Psoas muscle (tissue), 7 donors: ENCODE measurements at regions not wholly inside any gene's neighbourhood (a gene's known extent, or its start where the extent isn't known, plus 50 kb on each side); places are given as distances from the start of the nearest gene placed in this dataset.

Experiments used
- ATAC-seq, 4 donors: fragments of 200-7000 bp; cut with Tn5 transposase; one replicate each; pipeline ENCODE4 v1.9.1; 2020; ENCODE audit warnings: moderate library complexity in 3 of 4, mild to moderate bottlenecking in 2 of 4
- DNase-seq, 2 donors: peaks; one replicate each; pipeline ENCODE4 v3.0.0-alpha.2; 2020
- H3K27ac ChIP-seq: fragments of 200-600 bp; one replicate; pipeline ENCODE4 v1.8.0; 2022
- H3K27me3 ChIP-seq, 3 donors: fragments of 200-600 bp in 1 of 3; one replicate each; pipeline versions ENCODE4 v1.6.1 to v1.8.0; 2013 to 2022; ENCODE audit warnings: low read length in 2 of 3, mild to moderate bottlenecking in 2 of 3, moderate library complexity in 1 of 3; ENCODE audit not compliant: insufficient read depth in 3 of 3
- H3K36me3 ChIP-seq, 2 donors: fragments of 200-600 bp in 1 of 2; one replicate each; pipeline versions ENCODE4 v1.6.1 to v1.8.0; 2013 to 2022; ENCODE audit warnings: low read depth in 1 of 2, mild to moderate bottlenecking in 1 of 2, moderate library complexity in 1 of 2; ENCODE audit not compliant: insufficient read depth in 1 of 2
- H3K4me1 ChIP-seq: fragments of 200-600 bp; one replicate; pipeline ENCODE4 v1.8.0; 2022
- H3K4me3 ChIP-seq: fragments of 200-600 bp; one replicate; pipeline ENCODE4 v1.8.0; 2022; ENCODE audit warnings: mild to moderate bottlenecking
- H3K9me3 ChIP-seq: fragments of 200-600 bp; one replicate; pipeline ENCODE4 v1.8.0; 2022
- WGBS, 3 donors: extraction: QIAGEN DNeasy Blood & Tissue Kit; methylation state at CpG; one replicate each; pipeline versions ENCODE4 v1.1.6 to v1.1.7; 2013; 5-methylcytosine and 5-hydroxymethylcytosine counted together
- intact Hi-C, 2 donors: fragments of 100-400 bp; cut with DNase I; formaldehyde crosslinking; loops; one replicate each; pipeline versions ENCODE4 v1.11.0 to v1.14.2; 2022
- TF ChIP-seq, protein P1 (sequence below): fragments of 200-600 bp; IDR thresholded peaks from one replicate; pipeline ENCODE4 v1.8.0; 2022; ENCODE audit warnings: antibody characterized with exemption
- donor health status: healthy with polysubstance abuse.
- donor health status: DM: no; HTN: no; CAD: no; lungs with moderate emphysema.
- donor health status: Bipolar disorder and iron deficiency.
- donor health status: healthy.
- donor health status: DM: yes; HTN: yes; CAD: no.
- donor health status: DM: no; HTN: no; CAD: no.
- donor health status: DM: yes; HTN: yes; CAD: no.

DNA sequence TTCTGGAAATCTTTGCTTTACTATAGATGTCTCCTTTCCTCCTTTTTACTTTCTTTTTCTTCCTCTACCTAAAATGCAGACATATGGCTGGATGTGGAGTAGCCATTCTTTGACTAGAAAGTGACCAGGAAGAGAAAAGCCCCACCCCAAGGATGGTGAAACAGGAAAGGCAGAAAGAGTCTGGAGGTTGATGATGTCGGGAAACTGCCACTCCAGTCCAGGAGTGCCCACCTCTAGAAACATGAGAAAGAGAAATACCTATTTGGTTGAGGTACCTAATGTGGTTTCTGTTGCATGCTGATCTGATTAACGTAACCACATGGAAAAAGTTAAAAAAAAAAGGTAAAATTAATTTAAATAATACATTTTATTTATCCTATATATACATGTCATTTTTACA is 55.2 kb upstream of the SSR3 start:
- TF ChIP-seq, protein P1, sequence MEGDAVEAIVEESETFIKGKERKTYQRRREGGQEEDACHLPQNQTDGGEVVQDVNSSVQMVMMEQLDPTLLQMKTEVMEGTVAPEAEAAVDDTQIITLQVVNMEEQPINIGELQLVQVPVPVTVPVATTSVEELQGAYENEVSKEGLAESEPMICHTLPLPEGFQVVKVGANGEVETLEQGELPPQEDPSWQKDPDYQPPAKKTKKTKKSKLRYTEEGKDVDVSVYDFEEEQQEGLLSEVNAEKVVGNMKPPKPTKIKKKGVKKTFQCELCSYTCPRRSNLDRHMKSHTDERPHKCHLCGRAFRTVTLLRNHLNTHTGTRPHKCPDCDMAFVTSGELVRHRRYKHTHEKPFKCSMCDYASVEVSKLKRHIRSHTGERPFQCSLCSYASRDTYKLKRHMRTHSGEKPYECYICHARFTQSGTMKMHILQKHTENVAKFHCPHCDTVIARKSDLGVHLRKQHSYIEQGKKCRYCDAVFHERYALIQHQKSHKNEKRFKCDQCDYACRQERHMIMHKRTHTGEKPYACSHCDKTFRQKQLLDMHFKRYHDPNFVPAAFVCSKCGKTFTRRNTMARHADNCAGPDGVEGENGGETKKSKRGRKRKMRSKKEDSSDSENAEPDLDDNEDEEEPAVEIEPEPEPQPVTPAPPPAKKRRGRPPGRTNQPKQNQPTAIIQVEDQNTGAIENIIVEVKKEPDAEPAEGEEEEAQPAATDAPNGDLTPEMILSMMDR = no peak
- ATAC-seq (no peak), DNase-seq (no peak)
- Histone ChIP-seq H3K4me1 (peaks cover 10% of the 10 kb centered on the region), H3K4me3 (no peak overlapping the region), H3K36me3 (no peaks in the 10 kb centered on the region), H3K27me3 (no peaks in the 10 kb centered on the region), H3K9me3 (no peaks in the 10 kb centered on the region), H3K27ac (no peak overlapping the region)
- WGBS, 3 donors = 64 to 94% (median 85%) methylated on average over 2 of the region's 2 CpGs
- intact Hi-C loops = no loop called here

GRCh38 chr3:156609546-156609945 is 54.6 kb upstream of the SSR3 start:
- Histone ChIP-seq H3K9me3 (no peaks in the 10 kb centered on the region), H3K36me3 (no peaks in the 10 kb centered on the region), H3K27ac (no peak overlapping the region), H3K4me3 (no peak overlapping the region), H3K27me3 (no peaks in the 10 kb centered on the region), H3K4me1 (peaks cover 10% of the 10 kb centered on the region)
- DNase-seq (no peak), ATAC-seq (no peak)
- TF ChIP-seq, protein P1 = no peak
- intact Hi-C loops = no loop called here

- H3K4me3 ChIP-seq = no peak overlapping the region
- intact Hi-C loops = no loop called here
- H3K27me3 ChIP-seq = no peaks in the 10 kb centered on the region
- TF ChIP-seq, protein P1 = no peak
- H3K36me3 ChIP-seq = no peaks in the 10 kb centered on the region
- H3K4me1 ChIP-seq = peaks cover 10% of the 10 kb centered on the region
- 88 to 89% (median 89%) methylated on average over 9 of the region's 9 CpGs for WGBS, 3 donors
- ATAC-seq (no peak), DNase-seq (no peak)
- no peak overlapping the region for H3K27ac ChIP-seq
- H3K9me3 ChIP-seq = no peaks in the 10 kb centered on the region
Measured at GRCh38 chr3:156608601-156609514, 53.9 kb upstream of the SSR3 start.

GRCh38 chr3:156606729-156607128 is 51.8 kb upstream of the SSR3 start:
- H3K4me1 ChIP-seq = peaks cover 10% of the 10 kb centered on the region
- WGBS, 3 donors = 75 to 87% (median 87%) methylated on average over 4 of the region's 4 CpGs
- no peaks in the 10 kb centered on the region for H3K9me3 ChIP-seq
- ATAC-seq (no peak), DNase-seq (no peak)
- peak overlapping the region; percentile 66 for H3K4me3 ChIP-seq
- no peaks in the 10 kb centered on the region for H3K27me3 ChIP-seq
- intact Hi-C loops = no loop called here
- no peak overlapping the region for H3K27ac ChIP-seq
- H3K36me3 ChIP-seq = no peaks in the 10 kb centered on the region
- TF ChIP-seq, protein P1 = no peak
